Esophagus squamous epithelium (tissue), 5 donors: ENCODE measurements at regions not wholly inside any gene's neighbourhood (a gene's known extent, or its start where the extent isn't known, plus 50 kb on each side); places are given as distances from the start of the nearest gene placed in this dataset.

Experiments used
- DNase-seq: peaks from one replicate; lab custom pipeline; 2025; lab: John Stamatoyannopoulos, UW
- H3K27ac ChIP-seq, 4 donors: fragments of 200-600 bp; sonication (generic); one replicate each; pipeline ENCODE4 v1.5.1; 2016 to 2019; ENCODE audit warnings: mild to moderate bottlenecking in 1 of 4
- H3K27me3 ChIP-seq, 4 donors: fragments of 200-600 bp; sonication (generic); 1 replicate in 3 of 4; 2 replicates in 1 of 4; pipeline versions ENCODE4 v1.5.1 to v1.6.0; 2017 to 2021; ENCODE audit warnings: antibody characterized with exemption in 1 of 4
- H3K36me3 ChIP-seq, 3 donors: fragments of 200-600 bp; sonication (generic); one replicate each; pipeline ENCODE4 v1.5.1; 2016 to 2019
- H3K4me1 ChIP-seq, 3 donors: fragments of 200-600 bp; sonication (generic); one replicate each; pipeline ENCODE4 v1.5.1; 2017 to 2019
- H3K4me3 ChIP-seq, 4 donors: fragments of 200-600 bp; sonication (generic); 1 replicate in 3 of 4; 2 replicates in 1 of 4; pipeline ENCODE4 v1.5.1; 2016 to 2019; ENCODE audit warnings: mild to moderate bottlenecking in 2 of 4, moderate library complexity in 1 of 4
- H3K9me3 ChIP-seq, 3 donors: fragments of 200-600 bp; sonication (generic); one replicate each; pipeline ENCODE4 v1.5.1; 2016 to 2019
- CTCF ChIP-seq, 6 experiments: fragments of 450-650 bp in 4 of 6; fragments of 200-600 bp in 2 of 6; sonication (generic) in 2 of 6; IDR thresholded peaks; one replicate each; pipeline ENCODE4 v1.5.1; 2016 to 2019; ENCODE audit warnings: antibody characterized with exemption in 6 of 6, mild to moderate bottlenecking in 4 of 6, moderate library complexity in 4 of 6
- POLR2A ChIP-seq, 4 donors: fragments of 450-650 bp; IDR thresholded peaks; one replicate each; pipeline ENCODE4 v1.6.1; 2017; ENCODE audit warnings: antibody characterized with exemption in 4 of 4, mild to moderate bottlenecking in 4 of 4, moderate library complexity in 3 of 4
- WGBS, 2 donors: methylation state at CpG; one replicate each; pipeline ENCODE4 v1.1.5; 2018; 5-methylcytosine and 5-hydroxymethylcytosine counted together
- intact Hi-C: fragments of 100-400 bp; cut with DNase I; formaldehyde crosslinking; loops from one replicate; pipeline ENCODE4 v1.15.0; 2022
- donor health status: DM: yes; HTN: yes; CAD: no.

DNA sequence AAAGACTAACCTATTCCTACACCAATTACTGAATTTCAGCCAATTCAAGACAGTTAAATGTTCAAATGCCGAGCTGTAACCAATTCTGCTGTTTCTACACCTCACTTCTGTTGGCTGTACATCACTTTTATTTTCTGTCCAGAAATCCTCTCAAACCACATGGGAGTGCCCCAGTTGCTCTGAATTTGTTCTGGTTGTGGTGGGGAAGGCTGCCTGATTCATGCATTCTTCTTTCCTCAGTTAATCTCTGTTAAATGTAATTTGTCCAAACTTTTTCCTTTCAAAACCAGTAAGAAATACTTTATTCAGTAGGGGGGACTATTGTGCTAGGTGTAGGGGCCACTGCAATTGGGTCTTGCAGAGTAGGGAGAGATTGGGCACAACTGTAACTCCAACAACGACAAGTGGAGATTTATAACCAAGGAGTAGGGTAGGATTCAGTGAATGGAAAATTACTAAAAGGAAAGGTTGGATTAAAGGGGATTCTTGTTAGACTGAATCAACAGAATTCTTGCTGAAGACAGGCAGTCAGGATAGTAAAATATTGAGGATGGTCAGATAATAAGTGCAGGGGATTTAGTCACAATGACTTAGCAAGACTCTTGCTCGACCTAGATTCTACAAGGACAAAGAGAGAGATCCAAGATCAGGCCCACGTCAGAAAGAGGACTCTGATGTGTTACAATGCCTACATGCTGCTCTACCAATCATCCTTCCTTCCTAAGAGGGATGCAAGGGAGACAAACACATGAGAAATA lies 593.5 kb upstream of the FAT3 start:
- TF ChIP-seq POLR2A (IDR thresholded peaks at IDR 0.05), result no peak
- no peak for TF ChIP-seq CTCF (IDR thresholded peaks at IDR 0.05)
- no peak for DNase-seq
- Histone ChIP-seq H3K27me3 (no peaks in the 10 kb centered on the region), H3K36me3 (no peaks in the 10 kb centered on the region), H3K27ac (no peak overlapping the region), H3K4me1 (no peaks in the 10 kb centered on the region), H3K4me3 (no peak overlapping the region), H3K9me3 (no peaks in the 10 kb centered on the region)
- WGBS, 2 donors, result 50 to 52% methylated on average over 4 of the region's 4 CpGs
- intact Hi-C loops, result no loop called here

GRCh38 chr11:91625495-91625894 lies 599.1 kb upstream of the FAT3 start:
- H3K4me3 ChIP-seq, result no peak overlapping the region
- no peaks in the 10 kb centered on the region for H3K27me3 ChIP-seq
- no peak overlapping the region for H3K27ac ChIP-seq
- TF ChIP-seq CTCF (IDR thresholded peaks at IDR 0.05) (no peak), POLR2A (IDR thresholded peaks at IDR 0.05) (no peak)
- no peaks in the 10 kb centered on the region for H3K4me1 ChIP-seq
- DNase-seq, result no peak
- intact Hi-C loops, result no loop called here
- no peaks in the 10 kb centered on the region for H3K36me3 ChIP-seq
- no peaks in the 10 kb centered on the region for H3K9me3 ChIP-seq
- WGBS, 2 donors, result 42 to 50% methylated on average over 1 of the region's 1 CpG

GRCh38 chr11:91624021-91624420 lies 600.6 kb upstream of the FAT3 start:
- DNase-seq, result no peak
- no peaks in the 10 kb centered on the region for H3K27me3 ChIP-seq
- no peak overlapping the region for H3K4me3 ChIP-seq
- intact Hi-C loops, result no loop called here
- no peaks in the 10 kb centered on the region for H3K4me1 ChIP-seq
- no peaks in the 10 kb centered on the region for H3K9me3 ChIP-seq
- H3K27ac ChIP-seq, result no peak overlapping the region
- 79 to 81% methylated on average over 5 of the region's 5 CpGs for WGBS, 2 donors
- TF ChIP-seq CTCF (IDR thresholded peaks at IDR 0.05), result no peak
- no peak for TF ChIP-seq POLR2A (IDR thresholded peaks at IDR 0.05)
- no peaks in the 10 kb centered on the region for H3K36me3 ChIP-seq

GRCh38 chr11:91608677-91609076 lies 615.9 kb upstream of the FAT3 start:
- WGBS, 2 donors, result 32 to 42% methylated on average over 3 of the region's 3 CpGs
- intact Hi-C loops, result no loop called here

More at GRCh38 chr11:91608677-91609076, 615.9 kb upstream of the FAT3 start:
- no peak for DNase-seq
- H3K27me3 ChIP-seq, result no peaks in the 10 kb centered on the region
- H3K36me3 ChIP-seq, result no peaks in the 10 kb centered on the region
- no peak overlapping the region for H3K4me3 ChIP-seq
- H3K27ac ChIP-seq, result no peak overlapping the region
- TF ChIP-seq CTCF (IDR thresholded peaks at IDR 0.05) (no peak), POLR2A (IDR thresholded peaks at IDR 0.05) (no peak)
- no peaks in the 10 kb centered on the region for H3K9me3 ChIP-seq
- no peaks in the 10 kb centered on the region for H3K4me1 ChIP-seq
